ENCODE measurements at regions not wholly inside any gene's neighbourhood (a gene's known extent, or its start where the extent isn't known, plus 50 kb on each side); places are given as distances from the start of the nearest gene placed in this dataset.

GRCh38 chr13:100738176-100738855 lies 63.7 kb upstream of the TMTC4 start:
- no peak for TF ChIP-seq POLR2AphosphoS5 (IDR thresholded peaks at IDR 0.05)
- no peak for TF ChIP-seq CTCF (IDR thresholded peaks at IDR 0.05)
- no peak for TF ChIP-seq POLR2A (IDR thresholded peaks at IDR 0.05)
- no peak for TF ChIP-seq EP300 (IDR thresholded peaks at IDR 0.05)
- DNase-seq (no peak), ATAC-seq (ENCODE audit: low FRiP score in 2 of 2) (no peak)
- Histone ChIP-seq H3K27me3 (no peaks in the 10 kb centered on the region), H3K27ac (no peak overlapping the region), H3K36me3 (no peaks in the 10 kb centered on the region), H3K4me1 (no peaks in the 10 kb centered on the region), H3K9me3 (no peaks in the 10 kb centered on the region), H3K4me3 (no peak overlapping the region)
- WGBS, 2 donors = 91 to 94% methylated on average over 8 of the region's 8 CpGs

GRCh38 chr13:100735494-100735893 lies 60.9 kb upstream of the TMTC4 start:
- DNase-seq = peak in 1 of 2 donors; percentile 20
- WGBS, 2 donors = 85 to 92% methylated on average over 7 to 9 of the region's 9 CpGs

GRCh38 chr13:100734194-100734720 lies 59.7 kb upstream of the TMTC4 start:
- ATAC-seq (ENCODE audit: low FRiP score in 2 of 2) = no peak
- Histone ChIP-seq H3K27ac (no peak overlapping the region), H3K27me3 (no peaks in the 10 kb centered on the region), H3K36me3 (no peaks in the 10 kb centered on the region), H3K9me3 (no peaks in the 10 kb centered on the region), H3K4me1 (no peaks in the 10 kb centered on the region), H3K4me3 (no peak overlapping the region)
- TF ChIP-seq POLR2AphosphoS5 (IDR thresholded peaks at IDR 0.05) (no peak), CTCF (IDR thresholded peaks at IDR 0.05) (no peak)
- 35 to 80% methylated on average over 1 of the region's 1 CpG for WGBS, 2 donors
- DNase-seq = no peak

More at GRCh38 chr13:100735494-100735893, 60.9 kb upstream of the TMTC4 start:
- no peaks in the 10 kb centered on the region for H3K9me3 ChIP-seq
- H3K27ac ChIP-seq = no peak overlapping the region
- TF ChIP-seq CTCF (IDR thresholded peaks at IDR 0.05) (no peak), POLR2AphosphoS5 (IDR thresholded peaks at IDR 0.05) (no peak), EP300 (IDR thresholded peaks at IDR 0.05) (no peak), POLR2A (IDR thresholded peaks at IDR 0.05) (no peak)
- H3K36me3 ChIP-seq = no peaks in the 10 kb centered on the region
- no peaks in the 10 kb centered on the region for H3K27me3 ChIP-seq
- no peak for ATAC-seq (ENCODE audit: low FRiP score in 2 of 2)
- H3K4me3 ChIP-seq = no peak overlapping the region
- H3K4me1 ChIP-seq = no peaks in the 10 kb centered on the region

GRCh38 chr13:100733261-100733660 lies 58.7 kb upstream of the TMTC4 start:
- Histone ChIP-seq H3K27ac (no peak overlapping the region), H3K36me3 (no peaks in the 10 kb centered on the region), H3K9me3 (peaks cover 0 to 2% (median under 1%) of the 10 kb centered on the region in 4 donors), H3K27me3 (no peaks in the 10 kb centered on the region), H3K4me1 (no peaks in the 10 kb centered on the region), H3K4me3 (no peak overlapping the region)
- WGBS, 2 donors = 89 to 97% methylated on average over 3 of the region's 3 CpGs
- ATAC-seq (ENCODE audit: low FRiP score in 2 of 2) = no peak
- TF ChIP-seq POLR2A (IDR thresholded peaks at IDR 0.05) (no peak), EP300 (IDR thresholded peaks at IDR 0.05) (no peak), CTCF (IDR thresholded peaks at IDR 0.05) (no peak), POLR2AphosphoS5 (IDR thresholded peaks at IDR 0.05) (no peak)
- DNase-seq = no peak

GRCh38 chr13:100728201-100728600 lies 53.6 kb upstream of the TMTC4 start:
- TF ChIP-seq CTCF (IDR thresholded peaks at IDR 0.05) (no peak), POLR2A (IDR thresholded peaks at IDR 0.05) (no peak), POLR2AphosphoS5 (IDR thresholded peaks at IDR 0.05) (no peak), EP300 (IDR thresholded peaks at IDR 0.05) (no peak)
- Histone ChIP-seq H3K27me3 (no peaks in the 10 kb centered on the region), H3K27ac (no peak overlapping the region), H3K36me3 (no peaks in the 10 kb centered on the region), H3K9me3 (peaks cover 0 to 7% (median 2%) of the 10 kb centered on the region in 4 donors), H3K4me3 (no peak overlapping the region), H3K4me1 (no peaks in the 10 kb centered on the region)
- ATAC-seq (ENCODE audit: low FRiP score in 2 of 2) (no peak), DNase-seq (no peak)
- WGBS, 2 donors = 83 to 86% methylated on average over 5 of the region's 5 CpGs
